ENCODE measurements at regions not wholly inside any gene's neighbourhood (a gene's known extent, or its start where the extent isn't known, plus 50 kb on each side); places are given as distances from the start of the nearest gene placed in this dataset.
A peak's percentile ranks its signal among the peaks of the same experiment; 100 is the strongest.
"Not testable (repeated sequence)": the region's sequence is repeated elsewhere in the genome, so short reads cannot be mapped to it uniquely, and the experiment has no call there.

GRCh38 chr7:102721-103120 is 89.7 kb upstream of the FAM20C start:
- DNase-seq: peak in 1 of 2 donors; percentile 15

DNA sequence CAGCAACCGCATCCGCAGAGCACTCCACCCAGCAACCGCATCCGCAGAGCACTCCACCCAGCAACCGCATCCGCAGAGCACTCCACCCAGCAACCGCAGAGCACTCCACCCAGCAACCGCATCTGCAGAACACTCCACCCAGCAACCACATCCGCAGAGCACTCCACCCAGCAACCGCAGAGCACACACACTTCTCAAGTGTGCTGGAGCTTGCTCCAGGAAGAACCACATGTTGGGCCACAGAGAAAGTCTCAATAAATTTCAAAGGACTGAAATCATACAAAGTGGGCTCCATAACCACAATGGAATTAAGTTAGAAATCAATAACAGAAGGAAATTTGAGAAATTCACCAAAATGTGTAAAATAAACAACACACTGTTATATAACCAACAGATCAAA is 88.4 kb upstream of the FAM20C start:
- DNase-seq: not testable (repeated sequence)

GRCh38 chr7:105002-105401 is 87.4 kb upstream of the FAM20C start:
- no peak for DNase-seq

- no peak for DNase-seq
Measured at GRCh38 chr7:106356-106755, 86.0 kb upstream of the FAM20C start.

- no peak for DNase-seq
Measured at GRCh38 chr7:107233-107632, 85.1 kb upstream of the FAM20C start.

GRCh38 chr7:107907-108306 is 84.5 kb upstream of the FAM20C start:
- no peak for DNase-seq

- no peak for DNase-seq
Measured at GRCh38 chr7:109094-109493, 83.3 kb upstream of the FAM20C start.

- DNase-seq: no peak
Measured at GRCh38 chr7:109898-110556, 82.3 kb upstream of the FAM20C start.

GRCh38 chr7:110557-111232 is 81.7 kb upstream of the FAM20C start:
- DNase-seq: no peak

DNA sequence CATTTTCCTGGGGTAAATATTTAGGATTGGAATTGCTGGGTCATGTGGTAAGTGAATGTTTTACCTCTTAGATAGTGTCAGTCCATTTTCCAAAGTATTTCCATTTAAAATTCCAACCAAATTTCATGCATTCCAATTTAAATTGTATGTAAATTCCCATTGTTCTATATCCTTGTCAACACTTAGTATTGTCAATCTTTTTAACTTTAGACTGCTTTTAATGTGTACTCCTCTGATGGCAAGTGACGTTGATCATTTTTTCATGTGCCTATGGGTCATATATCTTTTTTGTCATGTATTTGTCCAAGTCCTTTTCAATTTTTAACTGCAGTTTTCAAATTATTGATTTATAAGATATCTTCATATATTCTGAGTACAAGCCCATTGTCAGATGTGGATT is 80.8 kb upstream of the FAM20C start:
- DNase-seq: no peak

DNA sequence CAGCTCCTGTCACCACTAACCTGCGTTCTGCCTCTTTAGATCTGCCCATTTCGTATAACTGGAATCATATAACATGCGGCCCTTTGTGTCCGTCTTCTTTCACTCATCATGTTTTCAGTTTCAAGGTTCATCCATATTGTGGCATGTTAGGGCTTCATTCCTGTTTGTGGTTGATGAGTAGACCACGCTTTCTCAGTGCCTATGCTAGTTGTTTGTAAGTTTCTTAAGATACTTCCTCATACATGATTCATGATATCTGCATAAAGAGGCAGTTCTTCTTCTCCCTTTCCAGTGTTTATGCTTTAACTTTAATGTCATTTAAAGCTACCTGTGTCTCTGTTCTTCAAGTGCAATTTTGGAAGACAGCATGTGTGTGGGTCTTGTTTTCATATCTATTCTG is 79.5 kb upstream of the FAM20C start:
- peak; percentile 76 to 81 for DNase-seq

- peak; percentile 86 to 97 for DNase-seq
Measured at GRCh38 chr7:115274-115911, 77.0 kb upstream of the FAM20C start.

- no peak for DNase-seq
Measured at GRCh38 chr7:116188-116981, 76.0 kb upstream of the FAM20C start.

DNA sequence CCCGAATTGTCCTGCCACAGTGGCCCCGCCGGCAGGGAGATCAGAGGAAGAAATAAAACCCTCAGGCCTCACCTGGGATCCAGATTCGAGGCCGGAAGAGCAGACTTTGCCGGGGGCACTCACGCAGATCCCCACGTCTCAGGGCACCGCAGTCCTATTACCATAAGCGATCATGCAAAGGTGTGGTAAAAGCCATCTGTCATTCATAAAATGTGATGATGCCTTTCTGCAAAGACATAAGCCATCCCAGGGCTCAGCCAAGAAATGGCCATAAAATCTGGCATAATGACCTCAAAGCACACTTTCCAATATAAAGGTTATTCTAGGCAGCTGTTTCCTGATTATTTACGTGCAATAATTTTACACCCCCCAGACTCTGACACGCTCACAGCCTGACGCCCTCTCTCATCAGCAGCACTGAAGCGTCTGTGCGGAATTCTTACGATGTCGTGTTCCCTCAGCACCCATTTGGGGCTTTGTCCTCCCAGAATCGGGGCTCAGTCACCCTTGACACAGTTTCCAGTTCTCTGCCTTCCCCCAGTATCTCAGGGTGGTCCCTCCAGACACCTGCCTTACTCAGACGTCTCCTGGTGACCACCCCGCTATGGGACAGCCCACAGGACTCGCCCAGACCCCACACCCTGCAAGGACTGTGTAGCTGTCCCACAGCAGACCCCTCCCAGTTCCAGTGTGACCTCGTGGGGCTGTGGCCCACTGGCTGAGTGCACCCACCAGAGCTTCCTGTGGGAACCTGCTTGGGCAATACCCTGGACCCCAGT is 74.3 kb upstream of the FAM20C start:
- DNase-seq: no peak

- peak; percentile 74 to 79 for DNase-seq
Measured at GRCh38 chr7:118615-119391, 73.6 kb upstream of the FAM20C start.

DNA sequence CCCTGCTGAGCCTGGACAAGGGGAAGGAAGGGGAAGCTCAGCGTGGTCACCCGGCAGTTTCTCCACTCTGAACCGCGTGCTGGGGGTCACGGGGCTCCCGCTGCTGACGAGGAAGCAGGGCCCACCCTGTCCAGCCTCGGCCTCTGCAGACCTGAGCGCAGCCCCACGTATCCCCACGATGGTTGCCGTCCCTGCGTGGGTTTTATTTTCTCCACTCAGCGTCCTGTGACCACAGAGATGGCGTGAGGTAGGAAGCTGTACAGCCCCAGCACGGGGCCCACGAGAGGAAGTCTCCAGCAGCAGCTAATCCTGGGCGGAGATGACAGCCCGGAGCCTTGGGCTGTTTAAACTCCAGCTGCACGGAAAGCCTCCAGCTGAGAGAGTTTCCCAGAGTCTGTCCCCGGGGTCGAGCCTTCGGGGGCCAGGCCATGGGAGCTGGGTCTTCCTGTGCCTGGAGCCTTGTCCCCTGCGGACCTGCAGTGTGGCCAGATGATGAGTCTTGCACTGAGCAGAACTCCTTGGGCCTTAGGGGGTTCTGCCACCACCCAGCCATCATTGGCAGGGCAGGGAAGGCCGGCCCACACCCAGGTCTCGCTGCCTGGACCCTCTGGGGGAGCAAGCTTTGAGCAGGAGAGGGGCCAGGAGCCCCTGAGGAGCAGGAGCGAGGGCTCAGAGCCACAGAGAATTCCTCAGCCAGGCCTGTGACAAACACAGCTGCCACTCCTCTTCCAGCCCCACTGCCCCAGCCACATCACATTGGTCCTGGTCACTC is 72.8 kb upstream of the FAM20C start:
- peak; percentile 57 to 88 for DNase-seq

- DNase-seq: no peak
Measured at GRCh38 chr7:120164-120991, 72.0 kb upstream of the FAM20C start.

DNA sequence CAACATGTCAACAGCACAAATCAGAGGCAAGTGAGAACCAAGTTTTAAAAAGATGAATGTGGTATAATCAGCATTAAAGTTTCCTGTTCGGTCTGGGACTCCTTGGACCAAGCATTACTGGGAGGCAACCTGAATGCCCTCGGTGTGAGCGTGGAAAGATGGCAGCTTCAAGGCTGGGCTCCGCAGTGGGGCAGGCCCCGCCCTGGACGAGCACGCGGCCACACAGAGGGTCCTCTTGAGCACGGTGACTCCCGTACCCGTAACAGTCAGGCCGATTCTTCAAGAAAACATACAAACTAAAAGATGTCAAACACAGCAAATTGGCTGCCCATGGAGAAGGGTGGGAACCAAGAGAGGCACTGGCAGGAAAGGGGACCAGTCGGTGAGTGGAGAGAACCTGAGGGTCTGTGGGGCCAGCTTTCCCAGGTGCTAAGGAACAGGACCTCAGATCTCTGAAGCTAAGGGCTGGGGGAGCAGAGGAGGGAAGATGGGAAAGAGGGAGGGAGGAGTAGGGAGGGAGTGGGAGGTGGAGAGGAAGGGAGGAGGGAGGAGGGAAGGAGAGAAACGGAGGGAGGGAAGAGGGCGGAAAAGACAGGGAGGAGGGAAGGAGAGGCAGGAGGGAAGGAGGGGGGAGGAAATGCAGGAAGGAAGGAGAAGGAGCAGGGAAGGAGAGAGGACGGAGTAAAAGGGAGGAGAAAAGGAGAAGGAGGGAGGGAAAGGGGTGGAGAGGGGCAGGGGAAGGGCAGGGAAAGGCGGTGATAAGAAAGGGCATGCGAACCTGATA is 71.2 kb upstream of the FAM20C start:
- no peak for DNase-seq

DNA sequence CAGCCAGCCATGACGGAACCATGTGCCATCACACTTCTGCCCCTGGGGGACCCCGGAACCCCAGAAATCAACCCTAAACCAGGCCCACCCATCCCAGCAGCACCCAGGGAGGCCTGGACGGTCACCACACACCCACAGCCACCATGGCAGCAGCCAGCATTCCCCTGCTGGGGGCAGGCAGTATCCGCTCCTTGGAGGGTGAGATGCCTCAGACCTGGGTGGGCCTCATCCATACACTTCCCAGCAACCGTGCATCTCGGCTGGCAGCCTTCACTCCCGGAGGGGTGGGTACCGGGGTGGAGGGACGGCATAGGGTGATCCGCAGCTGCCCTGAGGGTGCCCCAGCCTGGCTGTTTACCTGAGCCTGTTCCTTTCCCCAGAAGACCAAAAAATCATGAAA is 69.1 kb upstream of the FAM20C start:
- DNase-seq: no peak
